Neural progenitor cell (in vitro differentiated cells): ENCODE measurements at regions not wholly inside any gene's neighbourhood (a gene's known extent, or its start where the extent isn't known, plus 50 kb on each side); places are given as distances from the start of the nearest gene placed in this dataset.

Experiments
- DNase-seq: peaks from one replicate; pipeline ENCODE4 v3.0.0-alpha.2; 2016; ENCODE audit warnings: low spot score
- H2AFZ ChIP-seq: fragments of 200-600 bp; sonication (generic); replicated peaks from 2 replicates; pipeline ENCODE4 v1.6.1; 2016; ENCODE audit warnings: antibody characterized with exemption
- H3F3A ChIP-seq: fragments of 200-600 bp; sonication (generic); 2 replicates; pipeline ENCODE4 v1.6.1; 2016; ENCODE audit warnings: antibody characterized with exemption, low read depth
- H3K27ac ChIP-seq: fragments of 200-600 bp; sonication (generic); 2 replicates; pipeline ENCODE4 v1.5.1; 2016; ENCODE audit warnings: mild to moderate bottlenecking
- H3K27me3 ChIP-seq: fragments of 200-600 bp; sonication (generic); 2 replicates; pipeline ENCODE4 v1.6.1; 2016; ENCODE audit warnings: mild to moderate bottlenecking, moderate library complexity
- H3K36me3 ChIP-seq: fragments of 200-600 bp; sonication (generic); 2 replicates; pipeline ENCODE4 v1.5.1; 2016
- H3K4me1 ChIP-seq: fragments of 200-600 bp; sonication (generic); 2 replicates; pipeline ENCODE4 v1.6.1; 2016; ENCODE audit warnings: mixed run types
- H3K4me2 ChIP-seq: fragments of 200-600 bp; sonication (generic); 2 replicates; pipeline ENCODE4 v1.6.1; 2016
- H3K4me3 ChIP-seq: fragments of 200-600 bp; sonication (generic); 2 replicates; pipeline ENCODE4 v1.5.1; 2016
- H3K79me2 ChIP-seq: fragments of 200-600 bp; sonication (generic); 2 replicates; pipeline ENCODE4 v1.6.1; 2016; ENCODE audit warnings: low read depth
- H3K9ac ChIP-seq: fragments of 200-600 bp; sonication (generic); 2 replicates; pipeline ENCODE4 v1.6.1; 2016
- H3K9me3 ChIP-seq: fragments of 200-600 bp; sonication (generic); 2 replicates; pipeline ENCODE4 v1.5.1; 2016; ENCODE audit warnings: low read depth
- H4K20me1 ChIP-seq: fragments of 200-600 bp; sonication (generic); 2 replicates; pipeline ENCODE4 v1.6.1; 2016; ENCODE audit warnings: low read depth
- H3K27ac Mint-ChIP-seq: 3 replicates; pipeline ENCODE4 v1.8.0; 2021; ENCODE audit warnings: mixed read lengths
- H3K27me3 Mint-ChIP-seq: 2 replicates; pipeline ENCODE4 v1.8.0; 2022; ENCODE audit warnings: low read depth, mild to moderate bottlenecking, inconsistent platforms, moderate library complexity, mixed read lengths; ENCODE audit not compliant: insufficient read depth
- H3K36me3 Mint-ChIP-seq: 3 replicates; pipeline ENCODE4 v1.8.0; 2021; ENCODE audit warnings: mixed read lengths
- H3K4me1 Mint-ChIP-seq: 3 replicates; pipeline ENCODE4 v1.8.0; 2021; ENCODE audit warnings: mixed read lengths
- H3K4me3 Mint-ChIP-seq: 3 replicates; pipeline ENCODE4 v1.8.0; 2021; ENCODE audit warnings: mild to moderate bottlenecking, moderate library complexity, mixed read lengths
- H3K9me3 Mint-ChIP-seq: 3 replicates; pipeline ENCODE4 v1.8.0; 2020; ENCODE audit warnings: mixed read lengths
- CTCF ChIP-seq: fragments of 200-600 bp; sonication (generic); IDR thresholded peaks from 2 replicates; pipeline ENCODE4 v1.5.1; 2017; ENCODE audit warnings: antibody characterized with exemption, mild to moderate bottlenecking
- EZH2 ChIP-seq: fragments of 200-600 bp; sonication (generic); IDR thresholded peaks from 2 replicates; pipeline ENCODE4 v1.6.1; 2017; ENCODE audit warnings: antibody characterized with exemption, mild to moderate bottlenecking, moderate library complexity
- EZH2phosphoT487 ChIP-seq: fragments of 200-600 bp; sonication (generic); IDR thresholded peaks from 2 replicates; pipeline ENCODE4 v1.6.1; 2017; ENCODE audit warnings: antibody characterized with exemption

GRCh38 chr10:130987401-130987800, 324.1 kb downstream of the TCERG1L start:
- no peak overlapping the region for H2AFZ ChIP-seq
- no peak overlapping the region for H3K27ac Mint-ChIP-seq

GRCh38 chr10:130989670-130990232, 321.8 kb downstream of the TCERG1L start:
- Histone ChIP-seq H3K9ac (no peak overlapping the region), H3K27me3 (no peaks in the 10 kb centered on the region), H3K4me2 (no peak overlapping the region), H3K79me2 (no peaks in the 10 kb centered on the region), H3F3A (no peaks in the 10 kb centered on the region), H2AFZ (no peak overlapping the region), H4K20me1 (no peaks in the 10 kb centered on the region), H3K36me3 (no peaks in the 10 kb centered on the region), H3K27ac (no peak overlapping the region), H3K4me1 (no peaks in the 10 kb centered on the region), H3K9me3 (no peaks in the 10 kb centered on the region), H3K4me3 (no peak overlapping the region)
- Mint-ChIP-seq H3K27me3 (peaks cover 3% of the 10 kb centered on the region), H3K27ac (peak overlapping the region; percentile 10), H3K4me1 (peaks cover 7% of the 10 kb centered on the region), H3K4me3 (no peak overlapping the region), H3K9me3 (peaks cover 3% of the 10 kb centered on the region), H3K36me3 (no peaks in the 10 kb centered on the region)
- no peak for DNase-seq
- TF ChIP-seq CTCF (no peak), EZH2phosphoT487 (no peak), EZH2 (no peak)

More at GRCh38 chr10:130987401-130987800, 324.1 kb downstream of the TCERG1L start:
- Histone ChIP-seq H4K20me1 (no peaks in the 10 kb centered on the region), H3K79me2 (no peaks in the 10 kb centered on the region), H3K9ac (no peak overlapping the region), H3K36me3 (no peaks in the 10 kb centered on the region), H3K27ac (no peak overlapping the region), H3K4me3 (no peak overlapping the region), H3K4me2 (no peak overlapping the region), H3K4me1 (no peaks in the 10 kb centered on the region), H3F3A (peaks cover 3% of the 10 kb centered on the region), H3K9me3 (no peaks in the 10 kb centered on the region), H3K27me3 (no peaks in the 10 kb centered on the region)
- Mint-ChIP-seq H3K9me3 (peaks cover 8% of the 10 kb centered on the region), H3K4me3 (no peak overlapping the region), H3K4me1 (peaks cover 7% of the 10 kb centered on the region), H3K27me3 (peaks cover 8% of the 10 kb centered on the region), H3K36me3 (no peaks in the 10 kb centered on the region)
- DNase-seq: no peak
- TF ChIP-seq EZH2 (no peak), CTCF (no peak), EZH2phosphoT487 (no peak)

- Histone ChIP-seq H3K4me2 (no peak overlapping the region), H3F3A (no peaks in the 10 kb centered on the region), H3K27ac (no peak overlapping the region), H3K27me3 (no peaks in the 10 kb centered on the region), H3K79me2 (no peaks in the 10 kb centered on the region), H3K4me1 (no peaks in the 10 kb centered on the region), H2AFZ (no peak overlapping the region), H3K9ac (no peak overlapping the region), H3K36me3 (no peaks in the 10 kb centered on the region), H4K20me1 (no peaks in the 10 kb centered on the region), H3K9me3 (no peaks in the 10 kb centered on the region), H3K4me3 (no peak overlapping the region)
- Mint-ChIP-seq H3K4me3 (no peak overlapping the region), H3K9me3 (peaks cover under 1% of the 10 kb centered on the region), H3K4me1 (peaks cover 7% of the 10 kb centered on the region), H3K36me3 (no peaks in the 10 kb centered on the region), H3K27me3 (peaks cover 3% of the 10 kb centered on the region), H3K27ac (no peak overlapping the region)
- no peak for DNase-seq
- TF ChIP-seq EZH2phosphoT487: no peak
- TF ChIP-seq EZH2: no peak
Measured at GRCh38 chr10:130990486-130990885, 321.0 kb downstream of the TCERG1L start.

- Mint-ChIP-seq H3K27ac (no peak overlapping the region), H3K27me3 (peaks cover 3% of the 10 kb centered on the region), H3K36me3 (no peaks in the 10 kb centered on the region), H3K9me3 (peaks cover 7% of the 10 kb centered on the region), H3K4me3 (no peak overlapping the region), H3K4me1 (no peaks in the 10 kb centered on the region)
- no peak for DNase-seq
- H3K4me2 ChIP-seq: no peak overlapping the region
- H3K9ac ChIP-seq: no peak overlapping the region
- TF ChIP-seq EZH2 (no peak), EZH2phosphoT487 (no peak), CTCF (no peak)
- H3K4me1 ChIP-seq: no peaks in the 10 kb centered on the region
- no peaks in the 10 kb centered on the region for H3K9me3 ChIP-seq
- no peaks in the 10 kb centered on the region for H4K20me1 ChIP-seq
- H3K36me3 ChIP-seq: no peaks in the 10 kb centered on the region
- H3F3A ChIP-seq: no peaks in the 10 kb centered on the region
- H2AFZ ChIP-seq: no peak overlapping the region
- no peak overlapping the region for H3K27ac ChIP-seq
- no peak overlapping the region for H3K4me3 ChIP-seq
- H3K27me3 ChIP-seq: no peaks in the 10 kb centered on the region
- no peaks in the 10 kb centered on the region for H3K79me2 ChIP-seq
Measured at GRCh38 chr10:130992802-130993523, 318.6 kb downstream of the TCERG1L start.
